ENCODE measurements at regions not wholly inside any gene's neighbourhood (a gene's known extent, or its start where the extent isn't known, plus 50 kb on each side); places are given as distances from the start of the nearest gene placed in this dataset.

DNA sequence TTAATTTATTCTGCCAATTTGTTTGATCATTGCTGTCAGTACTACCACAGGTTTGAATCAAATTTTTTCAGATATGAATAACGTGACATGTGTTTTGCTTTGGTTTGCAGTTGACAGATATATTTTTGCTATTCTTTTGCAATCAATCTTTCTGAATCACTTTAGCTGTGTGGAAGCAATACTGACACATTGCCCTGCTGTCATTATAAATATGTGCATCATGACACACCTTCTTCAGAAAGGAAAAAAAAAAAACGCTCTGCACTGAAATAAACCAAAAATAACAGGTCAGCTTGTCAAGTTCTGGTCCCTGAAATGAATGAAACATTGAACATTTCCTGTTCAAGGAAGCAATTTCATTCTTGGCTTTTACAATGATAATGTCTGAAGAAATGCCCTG lies 93.8 kb upstream of the FAM13C start:
- H3K4me3 ChIP-seq (ENCODE audit: low read depth, low read length) = no peak overlapping the region
- no peak for TF ChIP-seq MYC (IDR thresholded peaks at IDR 0.05; ENCODE audit: low read depth, low read length)
- TF ChIP-seq, protein P1, sequence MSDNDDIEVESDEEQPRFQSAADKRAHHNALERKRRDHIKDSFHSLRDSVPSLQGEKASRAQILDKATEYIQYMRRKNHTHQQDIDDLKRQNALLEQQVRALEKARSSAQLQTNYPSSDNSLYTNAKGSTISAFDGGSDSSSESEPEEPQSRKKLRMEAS (IDR thresholded peaks at IDR 0.05; ENCODE audit: low read depth, low read length) = no peak
- no peak for TF ChIP-seq POLR2A (IDR thresholded peaks at IDR 0.05; ENCODE audit: extremely low read depth, insufficient read length)
- TF ChIP-seq, protein P2, sequence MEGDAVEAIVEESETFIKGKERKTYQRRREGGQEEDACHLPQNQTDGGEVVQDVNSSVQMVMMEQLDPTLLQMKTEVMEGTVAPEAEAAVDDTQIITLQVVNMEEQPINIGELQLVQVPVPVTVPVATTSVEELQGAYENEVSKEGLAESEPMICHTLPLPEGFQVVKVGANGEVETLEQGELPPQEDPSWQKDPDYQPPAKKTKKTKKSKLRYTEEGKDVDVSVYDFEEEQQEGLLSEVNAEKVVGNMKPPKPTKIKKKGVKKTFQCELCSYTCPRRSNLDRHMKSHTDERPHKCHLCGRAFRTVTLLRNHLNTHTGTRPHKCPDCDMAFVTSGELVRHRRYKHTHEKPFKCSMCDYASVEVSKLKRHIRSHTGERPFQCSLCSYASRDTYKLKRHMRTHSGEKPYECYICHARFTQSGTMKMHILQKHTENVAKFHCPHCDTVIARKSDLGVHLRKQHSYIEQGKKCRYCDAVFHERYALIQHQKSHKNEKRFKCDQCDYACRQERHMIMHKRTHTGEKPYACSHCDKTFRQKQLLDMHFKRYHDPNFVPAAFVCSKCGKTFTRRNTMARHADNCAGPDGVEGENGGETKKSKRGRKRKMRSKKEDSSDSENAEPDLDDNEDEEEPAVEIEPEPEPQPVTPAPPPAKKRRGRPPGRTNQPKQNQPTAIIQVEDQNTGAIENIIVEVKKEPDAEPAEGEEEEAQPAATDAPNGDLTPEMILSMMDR (IDR thresholded peaks at IDR 0.05; ENCODE audit: low read depth, low read length) = no peak
- no peak for DNase-seq (ENCODE audit: low read depth)

DNA sequence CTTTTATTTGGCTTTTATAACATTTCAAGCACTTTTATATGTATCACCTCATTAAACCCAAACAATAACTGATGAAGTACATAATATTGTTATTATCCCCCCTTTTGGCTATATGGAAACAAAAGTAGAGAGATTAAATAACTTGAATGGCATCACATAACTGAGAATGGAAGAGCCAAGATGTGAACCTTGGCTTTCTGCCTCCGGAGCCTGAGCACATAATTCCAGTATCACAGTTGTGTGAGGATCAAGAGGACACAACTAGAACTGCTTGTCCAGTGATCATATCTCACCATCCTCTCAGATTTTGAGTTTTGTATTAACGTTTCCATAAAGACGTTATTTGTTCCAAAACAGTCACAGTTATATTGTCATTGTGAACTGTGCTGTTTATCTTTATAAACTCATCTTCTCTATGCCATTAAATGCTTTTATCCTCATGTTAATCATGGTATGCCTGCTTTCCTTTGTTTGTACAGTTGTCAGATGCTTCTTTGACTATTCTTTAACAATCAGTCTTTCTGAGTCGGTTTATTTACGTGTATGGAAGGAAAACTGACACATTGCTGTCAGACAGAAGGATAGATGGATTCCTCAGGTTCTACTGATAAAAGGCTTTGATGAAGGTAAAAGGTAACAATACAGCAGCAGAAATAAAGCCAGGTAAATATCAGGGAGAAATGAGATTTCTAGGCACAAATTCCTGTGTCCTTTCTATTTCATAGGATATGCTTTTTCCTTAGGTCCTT lies 92.0 kb upstream of the FAM13C start:
- H3K4me3 ChIP-seq (ENCODE audit: low read depth, low read length) = no peak overlapping the region
- TF ChIP-seq, protein P1 (IDR thresholded peaks at IDR 0.05; ENCODE audit: low read depth, low read length) = no peak
- TF ChIP-seq MYC (IDR thresholded peaks at IDR 0.05; ENCODE audit: low read depth, low read length) = no peak
- no peak for TF ChIP-seq POLR2A (IDR thresholded peaks at IDR 0.05; ENCODE audit: extremely low read depth, insufficient read length)
- TF ChIP-seq, protein P2 (IDR thresholded peaks at IDR 0.05; ENCODE audit: low read depth, low read length) = no peak
- DNase-seq (ENCODE audit: low read depth) = no peak

DNA sequence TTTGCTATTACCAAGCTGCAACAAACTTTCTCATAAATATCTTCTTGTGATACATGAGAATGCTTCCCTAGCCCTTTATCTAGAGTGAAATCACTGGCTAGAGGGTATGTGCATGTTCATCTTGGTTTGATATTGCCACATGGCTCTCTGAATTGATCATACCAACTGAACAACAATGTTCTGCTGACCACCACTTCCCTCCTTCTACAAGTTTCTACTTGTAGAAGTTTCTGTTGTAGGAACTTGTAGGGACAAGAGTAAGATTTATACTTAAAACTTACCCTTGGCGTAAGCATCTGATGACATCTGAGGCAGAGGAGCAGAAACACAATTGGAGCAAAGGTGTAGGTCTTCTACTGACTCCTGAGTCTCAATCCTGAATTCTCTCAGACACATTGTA lies 86.3 kb upstream of the FAM13C start:
- no peak overlapping the region for H3K4me3 ChIP-seq (ENCODE audit: low read depth, low read length)
- DNase-seq (ENCODE audit: low read depth) = no peak
- TF ChIP-seq, protein P1 (IDR thresholded peaks at IDR 0.05; ENCODE audit: low read depth, low read length) = no peak
- TF ChIP-seq, protein P2 (IDR thresholded peaks at IDR 0.05; ENCODE audit: low read depth, low read length) = no peak
- TF ChIP-seq POLR2A (IDR thresholded peaks at IDR 0.05; ENCODE audit: extremely low read depth, insufficient read length) (no peak), MYC (IDR thresholded peaks at IDR 0.05; ENCODE audit: low read depth, low read length) (no peak)

DNA sequence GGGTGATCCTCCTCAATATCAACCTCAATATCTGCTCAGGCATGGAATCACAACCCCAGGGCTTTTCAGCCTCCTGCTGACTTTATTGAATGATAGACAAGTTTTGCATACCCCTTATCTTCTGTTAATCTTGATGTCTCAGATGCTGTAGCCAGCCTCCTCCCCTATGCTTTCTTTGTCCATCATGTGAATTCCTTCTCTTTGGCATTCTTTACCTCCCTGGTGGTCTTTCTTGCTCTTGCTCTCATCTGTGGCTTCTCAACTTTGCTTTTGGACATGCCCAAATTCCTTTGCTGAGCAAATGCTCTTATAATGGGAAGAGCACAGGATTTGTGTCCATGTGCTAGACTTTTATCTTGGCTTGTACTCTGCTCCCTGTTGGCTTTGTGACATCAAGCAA lies 73.4 kb upstream of the FAM13C start:
- no peak for DNase-seq (ENCODE audit: low read depth)
- TF ChIP-seq MYC (IDR thresholded peaks at IDR 0.05; ENCODE audit: low read depth, low read length) = no peak
- no peak for TF ChIP-seq POLR2A (IDR thresholded peaks at IDR 0.05; ENCODE audit: extremely low read depth, insufficient read length)
- no peak overlapping the region for H3K4me3 ChIP-seq (ENCODE audit: low read depth, low read length)

DNA sequence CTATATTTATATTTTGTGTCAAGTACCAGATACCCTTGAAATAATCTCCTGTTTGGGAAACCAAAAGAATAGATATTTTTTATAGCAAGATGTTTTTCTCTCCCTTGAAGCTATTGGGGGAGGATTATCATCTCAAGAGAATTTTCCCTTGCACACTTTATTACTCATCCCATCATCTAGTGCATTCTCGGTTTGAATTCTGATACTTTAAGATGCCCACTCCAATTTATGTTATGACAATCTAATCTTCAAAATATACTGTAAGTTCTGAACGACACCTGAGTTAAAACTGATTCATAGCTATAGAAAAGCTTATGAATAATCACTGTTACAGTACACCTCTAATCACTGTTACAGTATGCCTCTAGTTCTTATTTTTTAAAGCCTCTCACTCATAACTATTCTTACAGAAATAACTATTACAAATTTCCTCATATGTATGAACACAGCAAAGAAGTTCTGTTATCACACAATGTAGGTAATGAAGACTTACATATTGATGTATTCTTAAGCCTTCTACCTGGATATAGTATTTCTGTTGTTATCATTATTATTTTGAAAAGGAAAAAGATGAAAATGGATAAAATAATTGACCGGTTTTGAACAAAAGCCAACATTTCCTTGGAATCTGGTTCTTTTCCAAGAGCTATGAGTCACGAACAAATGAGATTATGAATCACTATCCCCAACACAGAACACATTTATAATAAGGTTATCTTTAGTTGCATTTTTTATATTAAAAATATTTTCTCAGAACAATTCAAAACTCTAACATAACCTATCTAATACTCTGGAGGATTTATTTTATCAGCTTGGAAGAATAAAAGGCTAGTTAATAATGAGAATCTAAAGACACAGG lies 72.3 kb upstream of the FAM13C start:
- DNase-seq (ENCODE audit: low read depth) = no peak
- TF ChIP-seq MYC (IDR thresholded peaks at IDR 0.05; ENCODE audit: low read depth, low read length) = no peak
- TF ChIP-seq, protein P1 (IDR thresholded peaks at IDR 0.05; ENCODE audit: low read depth, low read length) = no peak
- TF ChIP-seq POLR2A (IDR thresholded peaks at IDR 0.05; ENCODE audit: extremely low read depth, insufficient read length) = no peak
- TF ChIP-seq, protein P2 (IDR thresholded peaks at IDR 0.05; ENCODE audit: low read depth, low read length) = no peak
- H3K4me3 ChIP-seq (ENCODE audit: low read depth, low read length) = no peak overlapping the region

All from NB4 (cell line).